ENCODE measurements at regions not wholly inside any gene's neighbourhood (a gene's known extent, or its start where the extent isn't known, plus 50 kb on each side); places are given as distances from the start of the nearest gene placed in this dataset.

GRCh38 chr11:91133361-91133760 is 910.5 kb upstream of the CHORDC1 start (continued):
- no peak for TF ChIP-seq E2F1 (CRISPR knock-in tag; IDR thresholded peaks at IDR 0.05)
- no peak for TF ChIP-seq ZNF512 (CRISPR knock-in tag; IDR thresholded peaks at IDR 0.05; ENCODE audit: borderline replicate concordance)
- no peak for TF ChIP-seq E2F5 (CRISPR knock-in tag; IDR thresholded peaks at IDR 0.05)
- no peak for TF ChIP-seq NFYB (CRISPR knock-in tag; conservative IDR thresholded peaks at IDR 0.05; ENCODE audit: low read depth)
- TF ChIP-seq ATF6 (CRISPR knock-in tag; IDR thresholded peaks at IDR 0.05), result no peak
- TF ChIP-seq ATF3 (CRISPR knock-in tag; conservative IDR thresholded peaks at IDR 0.05), result no peak
- no peak for TF ChIP-seq TCF7 (CRISPR knock-in tag; IDR thresholded peaks at IDR 0.05; ENCODE audit: low read depth)
- TF ChIP-seq CDX4 (CRISPR knock-in tag; IDR thresholded peaks at IDR 0.05; ENCODE audit: borderline replicate concordance), result no peak
- TF ChIP-seq ZNF219 (CRISPR knock-in tag; IDR thresholded peaks at IDR 0.05; ENCODE audit: borderline replicate concordance), result no peak
- no peak for TF ChIP-seq USF2 (CRISPR knock-in tag; IDR thresholded peaks at IDR 0.05)
- no peak for TF ChIP-seq ZNF263 (CRISPR knock-in tag; IDR thresholded peaks at IDR 0.05; ENCODE audit: low read depth)
- TF ChIP-seq PRDM15 (CRISPR knock-in tag; IDR thresholded peaks at IDR 0.05), result no peak

GRCh38 chr11:91129596-91129995 is 906.7 kb upstream of the CHORDC1 start:
- DNase-seq (ENCODE audit: low spot score) (no peak), ATAC-seq (no peak)
- POLR2A ChIA-PET, result no interaction called here
- Mint-ChIP-seq H3K27ac (no peak overlapping the region), H3K27me3 (ENCODE audit: low read depth) (no peaks in the 10 kb centered on the region), H3K9me3 (no peaks in the 10 kb centered on the region), H3K36me3 (no peaks in the 10 kb centered on the region), H3K4me3 (no peak overlapping the region), H3K4me1 (peaks cover 10% of the 10 kb centered on the region)
- CTCF ChIA-PET, result no interaction called here
- no peak for TF ChIP-seq E2F4 (CRISPR knock-in tag; IDR thresholded peaks at IDR 0.05; ENCODE audit: borderline replicate concordance, low read depth)
- no peak for TF ChIP-seq FOXP4 (CRISPR knock-in tag; IDR thresholded peaks at IDR 0.05)
- no peak for TF ChIP-seq CDX4 (CRISPR knock-in tag; IDR thresholded peaks at IDR 0.05; ENCODE audit: borderline replicate concordance)
